Fibroblast of lung (primary cell): ENCODE measurements at regions not wholly inside any gene's neighbourhood (a gene's known extent, or its start where the extent isn't known, plus 50 kb on each side); places are given as distances from the start of the nearest gene placed in this dataset.

Source experiments
- DNase-seq, 2 donors: peaks; one replicate each; pipeline versions ENCODE4 v3.0.0 to v3.0.0-alpha.2; 2010; ENCODE audit warnings: low read depth in 2 of 2
- H2AFZ ChIP-seq: 2 replicates; pipeline ENCODE4 v1.5.1; 2012; ENCODE audit warnings: low read length, control low read depth, inconsistent platforms
- H3K27ac ChIP-seq: 2 replicates; pipeline ENCODE4 v1.5.1; 2011; ENCODE audit warnings: low read length, control low read depth; ENCODE audit not compliant: insufficient read depth
- H3K27me3 ChIP-seq: 2 replicates; pipeline ENCODE4 v1.5.1; 2011; ENCODE audit warnings: mild to moderate bottlenecking, low read length; ENCODE audit not compliant: control insufficient read depth, insufficient read depth
- H3K36me3 ChIP-seq: 2 replicates; pipeline ENCODE4 v1.5.1; 2011; ENCODE audit warnings: low read length; ENCODE audit not compliant: control insufficient read depth, insufficient read depth
- H3K4me1 ChIP-seq: 2 replicates; pipeline ENCODE4 v1.5.1; 2011; ENCODE audit warnings: low read length; ENCODE audit not compliant: control insufficient read depth, insufficient read depth; ENCODE audit errors: extremely low read depth
- H3K4me2 ChIP-seq: 2 replicates; pipeline ENCODE4 v1.5.1; 2011; ENCODE audit warnings: low read length, control low read depth; ENCODE audit not compliant: insufficient read depth; ENCODE audit errors: extremely low read depth
- H3K4me3 ChIP-seq, 4 experiments: fragments of 200-600 bp in 1 of 4; sonication (generic) in 1 of 4; replicated peaks in 1 of 4; 2 replicates each; pipeline ENCODE4 v1.5.1; 2011 to 2016; ENCODE audit warnings: low read length in 4 of 4, low read depth in 3 of 4, mild to moderate bottlenecking in 3 of 4, control low read depth in 2 of 4, inconsistent platforms in 1 of 4, mixed read lengths in 1 of 4; ENCODE audit not compliant: insufficient read depth in 1 of 4; ENCODE audit errors: control extremely low read depth in 1 of 4
- H3K79me2 ChIP-seq: 2 replicates; pipeline ENCODE4 v1.5.1; 2012; ENCODE audit warnings: mild to moderate bottlenecking, low read length, inconsistent platforms; ENCODE audit not compliant: control insufficient read depth, insufficient read depth
- H3K9ac ChIP-seq: 2 replicates; pipeline ENCODE4 v1.5.1; 2011; ENCODE audit warnings: mild to moderate bottlenecking, low read length, control low read depth; ENCODE audit not compliant: insufficient read depth
- H3K9me3 ChIP-seq: 2 replicates; pipeline ENCODE4 v1.5.1; 2012; ENCODE audit warnings: low read depth, low read length; ENCODE audit not compliant: control insufficient read depth, insufficient read depth
- H4K20me1 ChIP-seq: 2 replicates; pipeline ENCODE4 v1.5.1; 2011; ENCODE audit warnings: low read length; ENCODE audit not compliant: control insufficient read depth, insufficient read depth; ENCODE audit errors: extremely low read depth
- EZH2 ChIP-seq: IDR thresholded peaks from 2 replicates; pipeline ENCODE4 v1.5.1; 2012; ENCODE audit warnings: low read length, control low read depth, mild to moderate bottlenecking; ENCODE audit errors: missing control alignments
- TF ChIP-seq, protein P1 (sequence below), 2 donors: IDR thresholded peaks in 1 of 2; conservative IDR thresholded peaks in 1 of 2; 1 replicate in 1 of 2; 2 replicates in 1 of 2; pipeline ENCODE4 v1.5.1; 2011 to 2012; ENCODE audit warnings: low read length in 2 of 2, control low read depth in 1 of 2, inconsistent platforms in 1 of 2, low read depth in 1 of 2, mild to moderate bottlenecking in 1 of 2

- Histone ChIP-seq H3K4me1 (no peaks in the 10 kb centered on the region), H3K27me3 (no peaks in the 10 kb centered on the region), H3K4me3 (no peak overlapping the region), H3K27ac (no peak overlapping the region), H3K36me3 (no peaks in the 10 kb centered on the region), H4K20me1 (no peaks in the 10 kb centered on the region), H3K4me2 (no peak overlapping the region), H3K9ac (no peak overlapping the region), H3K9me3 (no peaks in the 10 kb centered on the region), H2AFZ (no peak overlapping the region), H3K79me2 (no peaks in the 10 kb centered on the region)
- TF ChIP-seq, protein P1, sequence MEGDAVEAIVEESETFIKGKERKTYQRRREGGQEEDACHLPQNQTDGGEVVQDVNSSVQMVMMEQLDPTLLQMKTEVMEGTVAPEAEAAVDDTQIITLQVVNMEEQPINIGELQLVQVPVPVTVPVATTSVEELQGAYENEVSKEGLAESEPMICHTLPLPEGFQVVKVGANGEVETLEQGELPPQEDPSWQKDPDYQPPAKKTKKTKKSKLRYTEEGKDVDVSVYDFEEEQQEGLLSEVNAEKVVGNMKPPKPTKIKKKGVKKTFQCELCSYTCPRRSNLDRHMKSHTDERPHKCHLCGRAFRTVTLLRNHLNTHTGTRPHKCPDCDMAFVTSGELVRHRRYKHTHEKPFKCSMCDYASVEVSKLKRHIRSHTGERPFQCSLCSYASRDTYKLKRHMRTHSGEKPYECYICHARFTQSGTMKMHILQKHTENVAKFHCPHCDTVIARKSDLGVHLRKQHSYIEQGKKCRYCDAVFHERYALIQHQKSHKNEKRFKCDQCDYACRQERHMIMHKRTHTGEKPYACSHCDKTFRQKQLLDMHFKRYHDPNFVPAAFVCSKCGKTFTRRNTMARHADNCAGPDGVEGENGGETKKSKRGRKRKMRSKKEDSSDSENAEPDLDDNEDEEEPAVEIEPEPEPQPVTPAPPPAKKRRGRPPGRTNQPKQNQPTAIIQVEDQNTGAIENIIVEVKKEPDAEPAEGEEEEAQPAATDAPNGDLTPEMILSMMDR (conservative IDR thresholded peaks at IDR 0.05 in 1 of 2, IDR thresholded peaks at IDR 0.05 in 1 of 2; ENCODE audit: low read depth in 1 of 2, low read length in 2 of 2) = no peak
- TF ChIP-seq EZH2 = no peak
- DNase-seq = no peak
Measured at GRCh38 chr20:60123652-60124051, 165.4 kb downstream of the CDH26 start.

DNA sequence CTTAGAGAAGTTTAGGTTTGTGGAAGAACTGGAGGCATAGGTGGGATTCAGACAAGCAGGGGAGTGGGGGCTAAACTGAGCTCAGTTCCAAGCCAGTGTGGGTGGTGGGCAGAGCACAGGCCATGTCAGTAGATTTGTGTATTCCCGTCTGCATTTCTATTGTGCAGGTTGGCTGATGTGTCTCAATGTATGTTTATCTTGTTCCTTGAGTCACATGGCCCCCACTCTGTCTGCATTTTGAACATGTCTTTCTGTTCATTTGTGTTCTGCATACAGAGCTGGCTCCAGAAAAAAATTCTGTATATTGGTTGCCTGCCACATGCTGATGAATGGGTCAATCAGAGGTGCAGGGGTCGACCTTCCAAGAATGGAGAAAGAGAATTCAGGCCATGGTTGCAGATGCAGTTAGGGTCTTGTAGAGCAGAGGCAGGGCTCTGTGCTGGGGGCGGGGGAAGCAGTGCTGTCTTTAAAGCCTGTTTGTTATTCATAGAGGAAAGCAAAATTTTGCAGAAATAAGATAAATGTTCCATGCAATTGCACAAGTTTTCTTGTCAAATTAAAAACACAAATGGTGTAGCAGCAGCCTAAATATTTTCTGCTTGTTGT, 166.7 kb downstream of the CDH26 start:
- Histone ChIP-seq H3K9me3 (no peaks in the 10 kb centered on the region), H3K4me3 (no peak overlapping the region), H2AFZ (no peak overlapping the region), H3K36me3 (no peaks in the 10 kb centered on the region), H3K4me1 (no peaks in the 10 kb centered on the region), H3K27me3 (no peaks in the 10 kb centered on the region), H3K4me2 (no peak overlapping the region), H3K9ac (no peak overlapping the region), H4K20me1 (no peaks in the 10 kb centered on the region), H3K79me2 (no peaks in the 10 kb centered on the region), H3K27ac (no peak overlapping the region)
- TF ChIP-seq, protein P1 (conservative IDR thresholded peaks at IDR 0.05 in 1 of 2, IDR thresholded peaks at IDR 0.05 in 1 of 2; ENCODE audit: low read depth in 1 of 2, low read length in 2 of 2) = no peak
- no peak for TF ChIP-seq EZH2
- DNase-seq = no peak

DNA sequence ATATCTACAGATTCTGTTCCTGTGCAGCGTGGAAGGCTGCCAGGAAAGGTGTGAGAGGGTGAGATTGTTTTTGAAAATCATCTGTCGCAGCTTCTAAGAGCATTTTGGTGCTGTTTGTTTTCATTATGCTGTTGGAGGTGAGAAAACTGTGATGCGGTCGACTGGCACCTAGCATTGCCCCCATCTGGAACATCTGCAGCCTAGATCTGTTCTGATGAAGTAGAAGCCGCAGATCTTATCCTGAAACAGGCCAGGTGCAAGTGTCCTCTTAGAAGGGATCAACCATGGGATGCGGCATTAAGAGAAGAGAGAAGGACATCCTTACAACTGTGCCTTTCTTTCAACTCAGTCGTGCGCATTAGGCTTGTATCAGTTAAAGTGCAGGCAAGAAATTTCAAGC, 167.3 kb downstream of the CDH26 start:
- no peak for DNase-seq
- H3K27ac ChIP-seq = no peak overlapping the region
- no peaks in the 10 kb centered on the region for H3K27me3 ChIP-seq
- H4K20me1 ChIP-seq = no peaks in the 10 kb centered on the region
- no peaks in the 10 kb centered on the region for H3K36me3 ChIP-seq
- H3K9ac ChIP-seq = no peak overlapping the region
- TF ChIP-seq EZH2 = no peak
- TF ChIP-seq, protein P1 (conservative IDR thresholded peaks at IDR 0.05 in 1 of 2, IDR thresholded peaks at IDR 0.05 in 1 of 2; ENCODE audit: low read depth in 1 of 2, low read length in 2 of 2) = no peak
- no peaks in the 10 kb centered on the region for H3K79me2 ChIP-seq
- H3K4me2 ChIP-seq = no peak overlapping the region
- H3K4me3 ChIP-seq = no peak overlapping the region
- no peak overlapping the region for H2AFZ ChIP-seq
- H3K9me3 ChIP-seq = no peaks in the 10 kb centered on the region
- no peaks in the 10 kb centered on the region for H3K4me1 ChIP-seq
